IPS-NIHi7 (cell line): ENCODE measurements at regions not wholly inside any gene's neighbourhood (a gene's known extent, or its start where the extent isn't known, plus 50 kb on each side); places are given as distances from the start of the nearest gene placed in this dataset.

Experiments
- DNase-seq: peaks from one replicate; pipeline ENCODE4 v3.0.0; 2012; ENCODE audit warnings: mixed read lengths; ENCODE audit errors: extremely low spot score

- DNase-seq, result peak; percentile 46
Measured at GRCh38 chr7:140242057-140243031, 65.6 kb upstream of the KDM7A start.

- DNase-seq, result no peak
Measured at GRCh38 chr7:140239653-140239935, 62.8 kb upstream of the KDM7A start.

GRCh38 chr7:140238778-140239652 is 62.2 kb upstream of the KDM7A start:
- no peak for DNase-seq

GRCh38 chr7:140237390-140237789 is 60.6 kb upstream of the KDM7A start:
- no peak for DNase-seq

GRCh38 chr7:140236626-140237025 is 59.8 kb upstream of the KDM7A start:
- DNase-seq, result no peak

- DNase-seq, result no peak
Measured at GRCh38 chr7:140235114-140235513, 58.3 kb upstream of the KDM7A start.

- no peak for DNase-seq
Measured at GRCh38 chr7:140232957-140233917, 56.5 kb upstream of the KDM7A start.

GRCh38 chr7:140231771-140232491 is 55.1 kb upstream of the KDM7A start:
- DNase-seq, result no peak

- peak; percentile 91 for DNase-seq
Measured at GRCh38 chr7:140230861-140231770, 54.3 kb upstream of the KDM7A start.

GRCh38 chr7:140230516-140230860 is 53.7 kb upstream of the KDM7A start:
- DNase-seq, result no peak

- peak; percentile 50 for DNase-seq
Measured at GRCh38 chr7:140229591-140230515, 53.1 kb upstream of the KDM7A start.

- DNase-seq, result no peak
Measured at GRCh38 chr7:140229101-140229525, 52.3 kb upstream of the KDM7A start.
